A549 (cell line): ENCODE measurements at regions not wholly inside any gene's neighbourhood (a gene's known extent, or its start where the extent isn't known, plus 50 kb on each side); places are given as distances from the start of the nearest gene placed in this dataset.
"Not testable (repeated sequence)": the region's sequence is repeated elsewhere in the genome, so short reads cannot be mapped to it uniquely, and the experiment has no call there.

ENCODE experiments used
- ATAC-seq, 2 experiments: fragments of 200-7000 bp in 1 of 2; fragments of >200 bp in 1 of 2; cut with Nextera tagmentation in 1 of 2; cut with Tn5 transposase in 1 of 2; 3 replicates each; pipeline versions ENCODE4 v1.8.0 to v1.9.1; 2018 to 2020; ENCODE audit warnings: mild to moderate bottlenecking in 1 of 2, moderate library complexity in 1 of 2
- CTCF ChIA-PET: fragments of 300-600 bp; sonication (Branson Sonifier 250); formaldehyde crosslinking; extraction: SDS; loops from one replicate; lab custom pipeline; 2021; ENCODE audit warnings: antibody characterized with exemption, inconsistent platforms; lab: Yijun Ruan, JAX
- POLR2A ChIA-PET: fragments of 350-600 bp; formaldehyde crosslinking; extraction: SDS; loops from one replicate; lab custom pipeline; 2021; ENCODE audit warnings: antibody characterized with exemption, inconsistent platforms; lab: Yijun Ruan, JAX
- DNase-seq, 2 experiments: peaks; one replicate each; pipeline versions ENCODE4 v3.0.0 to v3.0.0-alpha.2; 2011 to 2016; ENCODE audit warnings: low read depth in 1 of 2, low spot score in 1 of 2
- FAIRE-seq: peaks from 2 replicates; lab custom pipeline; 2011; peaks lifted over from hg19 to GRCh38; lab: Jason Lieb, UNC
- H3K27ac ChIP-seq, 2 experiments: fragments of >200 bp; sonication (Bioruptor Twin); formaldehyde crosslinking; 3 replicates each; pipeline ENCODE4 v1.5.1; 2016 to 2017
- H3K4me1 ChIP-seq: fragments of >200 bp; sonication (Bioruptor Twin); formaldehyde crosslinking; 3 replicates; pipeline ENCODE4 v1.6.1; 2016
- H3K4me2 ChIP-seq: fragments of >200 bp; sonication (Bioruptor Twin); formaldehyde crosslinking; 3 replicates; pipeline ENCODE4 v1.6.1; 2016
- H3K4me3 ChIP-seq: fragments of >200 bp; sonication (Bioruptor Twin); formaldehyde crosslinking; 3 replicates; pipeline ENCODE4 v1.5.1; 2016
- H3K9me3 ChIP-seq: fragments of >200 bp; sonication (Bioruptor Twin); formaldehyde crosslinking; 3 replicates; pipeline ENCODE4 v1.6.1; 2016
- BCL3 ChIP-seq: fragments of >200 bp; sonication (Bioruptor Twin); formaldehyde crosslinking; IDR thresholded peaks from 3 replicates; pipeline ENCODE4 v1.6.1; 2016
- CBX2 ChIP-seq: fragments of 200-600 bp; sonication (generic); IDR thresholded peaks from 2 replicates; pipeline ENCODE4 v1.6.1; 2016; ENCODE audit warnings: low read depth, mild to moderate bottlenecking, borderline replicate concordance
- CEBPB ChIP-seq, 2 experiments: fragments of >200 bp in 1 of 2; sonication (Bioruptor Twin) in 1 of 2; formaldehyde crosslinking in 1 of 2; IDR thresholded peaks; 2 replicates each; pipeline ENCODE4 v1.6.1; 2012 to 2016
- CHD2 ChIP-seq: fragments of 150-350 bp; IDR thresholded peaks from 2 replicates; pipeline ENCODE4 v1.6.1; 2014; ENCODE audit warnings: low read length; ENCODE audit not compliant: partially characterized antibody
- CTCF ChIP-seq: fragments of >200 bp; sonication (Bioruptor Twin); formaldehyde crosslinking; IDR thresholded peaks from 3 replicates; pipeline ENCODE4 v1.5.1; 2016
- HEYL ChIP-seq: fragments of 250-450 bp; sonication (Bioruptor Pico); IDR thresholded peaks from 2 replicates; pipeline ENCODE4 v1.8.0; 2021; ENCODE audit warnings: mild to moderate bottlenecking, moderate library complexity
- HMGXB4 ChIP-seq: fragments of 250-450 bp; sonication (Bioruptor Pico); IDR thresholded peaks from 2 replicates; pipeline ENCODE4 v1.5.0; 2021; ENCODE audit warnings: mild to moderate bottlenecking, moderate library complexity, borderline replicate concordance
- HOXA7 ChIP-seq: fragments of 250-450 bp; sonication (Bioruptor Pico); IDR thresholded peaks from 2 replicates; pipeline ENCODE4 v1.5.0; 2020; ENCODE audit warnings: mild to moderate bottlenecking, moderate library complexity
- HOXB5 ChIP-seq: fragments of 250-450 bp; sonication (Bioruptor Pico); IDR thresholded peaks from 2 replicates; pipeline ENCODE4 v1.5.0; 2020; ENCODE audit warnings: mild to moderate bottlenecking, moderate library complexity
- MAFK ChIP-seq: fragments of 450-650 bp; IDR thresholded peaks from 2 replicates; pipeline ENCODE4 v1.6.1; 2014; ENCODE audit not compliant: partially characterized antibody
- MAZ ChIP-seq: fragments of 150-350 bp; IDR thresholded peaks from 2 replicates; pipeline ENCODE4 v1.6.1; 2014; ENCODE audit warnings: antibody characterized with exemption, low read depth, low read length, borderline replicate concordance
- POLR2A ChIP-seq: IDR thresholded peaks from 2 replicates; pipeline ENCODE4 v1.6.1; 2012; ENCODE audit warnings: mild to moderate bottlenecking, low read length
- RARB ChIP-seq: fragments of 250-450 bp; sonication (Bioruptor Pico); IDR thresholded peaks from 2 replicates; pipeline ENCODE4 v1.8.0; 2021; ENCODE audit warnings: mild to moderate bottlenecking, moderate library complexity
- TFCP2L1 ChIP-seq: fragments of 250-450 bp; sonication (Bioruptor Pico); IDR thresholded peaks from 2 replicates; pipeline ENCODE4 v1.5.0; 2021; ENCODE audit warnings: mild to moderate bottlenecking
- WGBS: methylation state at CpG from one replicate; pipeline ENCODE4 v1.1.6; 2017; ENCODE audit errors: missing lambda C conversion rate; 5-methylcytosine and 5-hydroxymethylcytosine counted together

GRCh38 chr2:57488061-57488460, 558.5 kb upstream of the VRK2 start:
- FAIRE-seq (no peak), ATAC-seq (no peak)
- Histone ChIP-seq H3K4me2 (no peak overlapping the region), H3K9me3 (no peaks in the 10 kb centered on the region), H3K27ac (no peak overlapping the region)
- TF ChIP-seq POLR2A (no peak), MAZ (no peak), BCL3 (no peak), HMGXB4 (CRISPR knock-in tag) (no peak), HOXB5 (CRISPR knock-in tag) (no peak), CTCF (no peak)
- TF ChIP-seq, all 56 proteins: peak for 0
- CTCF ChIA-PET = interaction anchor here (1.1 to 1.2 kb wide), 2 partner anchors 9 to 1305 kb away, joined by 3 to 6 read pairs; partner anchors contain the start of gene CCDC85A
- no peak for DNase-seq
- Histone ChIP-seq H3K4me1 (no peaks in the 10 kb centered on the region), H3K4me3 (no peak overlapping the region)
- POLR2A ChIA-PET = no interaction called here

GRCh38 chr2:57490741-57491140, 555.9 kb upstream of the VRK2 start:
- no peak for TF ChIP-seq CBX2
- no peak for TF ChIP-seq HEYL
- no peak for TF ChIP-seq HOXA7 (CRISPR knock-in tag)
- no peak for TF ChIP-seq RARB (CRISPR knock-in tag)
- TF ChIP-seq CHD2 = no peak
- ChIA-PET POLR2A (no interaction called here), CTCF (no interaction called here)
- ATAC-seq = no peak
- no peaks in the 10 kb centered on the region for H3K9me3 ChIP-seq
- H3K4me3 ChIP-seq = no peak overlapping the region
- no peak overlapping the region for H3K27ac ChIP-seq
- FAIRE-seq = no peak
- no peak for DNase-seq
- no peak overlapping the region for H3K4me2 ChIP-seq
- H3K4me1 ChIP-seq = no peaks in the 10 kb centered on the region
- 0% methylated on average over 1 of the region's 1 CpG for WGBS

GRCh38 chr2:57491213-57491612, 555.4 kb upstream of the VRK2 start:
- FAIRE-seq (no peak), ATAC-seq (no peak), DNase-seq (no peak)
- H3K9me3 ChIP-seq = no peaks in the 10 kb centered on the region
- POLR2A ChIA-PET = no interaction called here
- CTCF ChIA-PET = no interaction called here
- H3K27ac ChIP-seq = no peak overlapping the region
- TF ChIP-seq TFCP2L1 (CRISPR knock-in tag) (no peak), MAFK (peak; percentile 7)
- no peak overlapping the region for H3K4me3 ChIP-seq
- 14% methylated on average over 3 of the region's 3 CpGs for WGBS
- no peak overlapping the region for H3K4me2 ChIP-seq
- no peaks in the 10 kb centered on the region for H3K4me1 ChIP-seq

GRCh38 chr2:57493966-57494365, 552.6 kb upstream of the VRK2 start:
- CTCF ChIA-PET, FAIRE-seq, H3K4me3 ChIP-seq, H3K4me2 ChIP-seq, POLR2A ChIA-PET, ATAC-seq, H3K4me1 ChIP-seq, DNase-seq, H3K9me3 ChIP-seq, H3K27ac ChIP-seq: not testable (repeated sequence)
- TF ChIP-seq CEBPB (IDR thresholded peaks at IDR 0.05) = peak in 1 of 2 experiments; percentile 38; a peak in 2 of 4 replicates
- WGBS = 35% methylated on average over 4 of the region's 4 CpGs
